Activated T-helper 2 cell treated with anti-CD3 and anti-CD28 coated beads, Interferon-gamma antibody, Interleukin-2, Interleukin-4, amounts not matched to agents 10 μg/mL and 5 μg/mL and 100 μg/mL, durations not matched to agents 14 hours and 24 hours and 36 hours (primary cell): ENCODE measurements at regions not wholly inside any gene's neighbourhood (a gene's known extent, or its start where the extent isn't known, plus 50 kb on each side); places are given as distances from the start of the nearest gene placed in this dataset.

ENCODE experiments used
- DNase-seq: peaks from one replicate; pipeline ENCODE4 v3.0.0; 2021; ENCODE audit warnings: low spot score
- H3K27ac Mint-ChIP-seq: one replicate; pipeline ENCODE4 v1.8.0; 2021; ENCODE audit warnings: mixed read lengths
- H3K27me3 Mint-ChIP-seq: one replicate; pipeline ENCODE4 v1.8.0; 2021; ENCODE audit warnings: low read depth, mixed read lengths
- H3K36me3 Mint-ChIP-seq: one replicate; pipeline ENCODE4 v1.8.0; 2021; ENCODE audit warnings: low read depth, mixed read lengths
- H3K4me1 Mint-ChIP-seq: one replicate; pipeline ENCODE4 v1.8.0; 2021; ENCODE audit warnings: low read depth, mixed read lengths
- H3K4me3 Mint-ChIP-seq: one replicate; pipeline ENCODE4 v1.8.0; 2021; ENCODE audit warnings: low read depth, mild to moderate bottlenecking, moderate library complexity, mixed read lengths
- H3K9me3 Mint-ChIP-seq: one replicate; pipeline ENCODE4 v1.8.0; 2021; ENCODE audit warnings: mixed read lengths
- intact Hi-C: fragments of 100-400 bp; cut with micrococcal nuclease; formaldehyde crosslinking; loops from one replicate; pipeline ENCODE4 v1.15.1; 2023

- Mint-ChIP-seq H3K27ac (no peak overlapping the region), H3K27me3 (no peaks in the 10 kb centered on the region), H3K36me3 (no peaks in the 10 kb centered on the region), H3K9me3 (peaks cover 38% of the 10 kb centered on the region), H3K4me1 (no peaks in the 10 kb centered on the region), H3K4me3 (no peak overlapping the region)
- intact Hi-C loops: no loop called here
- DNase-seq: no peak
These were observed 863.2 kb upstream of the CHAC2 start for GRCh38 chr2:52904355-52904891.

GRCh38 chr2:52897511-52898044 lies 870.0 kb upstream of the CHAC2 start:
- H3K27me3 Mint-ChIP-seq: no peaks in the 10 kb centered on the region
- no peak overlapping the region for H3K27ac Mint-ChIP-seq
- no peak for DNase-seq
- peaks cover 40% of the 10 kb centered on the region for H3K9me3 Mint-ChIP-seq
- intact Hi-C loops: no loop called here
- H3K36me3 Mint-ChIP-seq: no peaks in the 10 kb centered on the region
- H3K4me3 Mint-ChIP-seq: no peak overlapping the region
- H3K4me1 Mint-ChIP-seq: no peaks in the 10 kb centered on the region

- Mint-ChIP-seq H3K4me3 (no peak overlapping the region), H3K4me1 (no peaks in the 10 kb centered on the region), H3K9me3 (peaks cover 40% of the 10 kb centered on the region), H3K36me3 (no peaks in the 10 kb centered on the region), H3K27me3 (no peaks in the 10 kb centered on the region), H3K27ac (no peak overlapping the region)
- intact Hi-C loops: no loop called here
- DNase-seq: no peak
These were observed 871.8 kb upstream of the CHAC2 start for GRCh38 chr2:52895726-52896340.

- no peaks in the 10 kb centered on the region for H3K27me3 Mint-ChIP-seq
- no peaks in the 10 kb centered on the region for H3K4me1 Mint-ChIP-seq
- DNase-seq: no peak
- no peak overlapping the region for H3K27ac Mint-ChIP-seq
- no peak overlapping the region for H3K4me3 Mint-ChIP-seq
- intact Hi-C loops: no loop called here
- H3K9me3 Mint-ChIP-seq: peaks cover 10% of the 10 kb centered on the region
- no peaks in the 10 kb centered on the region for H3K36me3 Mint-ChIP-seq
These were observed 881.0 kb upstream of the CHAC2 start for GRCh38 chr2:52886556-52886955.

- H3K9me3 Mint-ChIP-seq: peaks cover 5% of the 10 kb centered on the region
- H3K27ac Mint-ChIP-seq: no peak overlapping the region
- no peaks in the 10 kb centered on the region for H3K36me3 Mint-ChIP-seq
- H3K27me3 Mint-ChIP-seq: no peaks in the 10 kb centered on the region
- DNase-seq: no peak
- H3K4me3 Mint-ChIP-seq: no peak overlapping the region
- no peaks in the 10 kb centered on the region for H3K4me1 Mint-ChIP-seq
- intact Hi-C loops: no loop called here
These were observed 882.7 kb upstream of the CHAC2 start for GRCh38 chr2:52884761-52885352.

- Mint-ChIP-seq H3K4me3 (no peak overlapping the region), H3K4me1 (no peaks in the 10 kb centered on the region), H3K27me3 (no peaks in the 10 kb centered on the region), H3K9me3 (peaks cover 5% of the 10 kb centered on the region), H3K27ac (no peak overlapping the region), H3K36me3 (no peaks in the 10 kb centered on the region)
- intact Hi-C loops: no loop called here
- DNase-seq: no peak
These were observed 884.6 kb upstream of the CHAC2 start for GRCh38 chr2:52882974-52883373.

GRCh38 chr2:52881606-52882005 lies 886.0 kb upstream of the CHAC2 start:
- H3K27ac Mint-ChIP-seq: no peak overlapping the region
- H3K4me1 Mint-ChIP-seq: no peaks in the 10 kb centered on the region
- no peaks in the 10 kb centered on the region for H3K9me3 Mint-ChIP-seq
- H3K27me3 Mint-ChIP-seq: no peaks in the 10 kb centered on the region
- no peaks in the 10 kb centered on the region for H3K36me3 Mint-ChIP-seq
- H3K4me3 Mint-ChIP-seq: no peak overlapping the region
- no peak for DNase-seq
- intact Hi-C loops: no loop called here

- Mint-ChIP-seq H3K27me3 (no peaks in the 10 kb centered on the region), H3K4me3 (no peak overlapping the region), H3K4me1 (no peaks in the 10 kb centered on the region), H3K27ac (no peak overlapping the region), H3K36me3 (no peaks in the 10 kb centered on the region), H3K9me3 (no peaks in the 10 kb centered on the region)
- DNase-seq: no peak
- intact Hi-C loops: no loop called here
These were observed 886.7 kb upstream of the CHAC2 start for GRCh38 chr2:52880872-52881271.

GRCh38 chr2:52879561-52879960 lies 888.0 kb upstream of the CHAC2 start:
- intact Hi-C loops: no loop called here
- H3K9me3 Mint-ChIP-seq: no peaks in the 10 kb centered on the region
- H3K27me3 Mint-ChIP-seq: no peaks in the 10 kb centered on the region
- no peaks in the 10 kb centered on the region for H3K36me3 Mint-ChIP-seq
- no peak overlapping the region for H3K27ac Mint-ChIP-seq
- no peak for DNase-seq
- no peaks in the 10 kb centered on the region for H3K4me1 Mint-ChIP-seq
- H3K4me3 Mint-ChIP-seq: no peak overlapping the region

GRCh38 chr2:52877703-52878102 lies 889.9 kb upstream of the CHAC2 start:
- H3K36me3 Mint-ChIP-seq: no peaks in the 10 kb centered on the region
- H3K4me3 Mint-ChIP-seq: no peak overlapping the region
- H3K27me3 Mint-ChIP-seq: no peaks in the 10 kb centered on the region
- H3K9me3 Mint-ChIP-seq: no peaks in the 10 kb centered on the region
- intact Hi-C loops: no loop called here
- DNase-seq: no peak
- H3K4me1 Mint-ChIP-seq: no peaks in the 10 kb centered on the region
- no peak overlapping the region for H3K27ac Mint-ChIP-seq

GRCh38 chr2:52874466-52875106 lies 893.0 kb upstream of the CHAC2 start:
- Mint-ChIP-seq H3K36me3 (no peaks in the 10 kb centered on the region), H3K9me3 (no peaks in the 10 kb centered on the region), H3K27ac (no peak overlapping the region), H3K4me1 (no peaks in the 10 kb centered on the region), H3K27me3 (no peaks in the 10 kb centered on the region), H3K4me3 (no peak overlapping the region)
- DNase-seq: no peak
- intact Hi-C loops: no loop called here

GRCh38 chr2:52862801-52863200 lies 904.8 kb upstream of the CHAC2 start:
- H3K36me3 Mint-ChIP-seq: no peaks in the 10 kb centered on the region
- no peaks in the 10 kb centered on the region for H3K4me1 Mint-ChIP-seq
- H3K9me3 Mint-ChIP-seq: peaks cover 5% of the 10 kb centered on the region
- no peak for DNase-seq
- H3K27ac Mint-ChIP-seq: no peak overlapping the region
- intact Hi-C loops: no loop called here
- no peaks in the 10 kb centered on the region for H3K27me3 Mint-ChIP-seq
- no peak overlapping the region for H3K4me3 Mint-ChIP-seq

- intact Hi-C loops: no loop called here
- no peak overlapping the region for H3K27ac Mint-ChIP-seq
- no peak for DNase-seq
- peaks cover 5% of the 10 kb centered on the region for H3K9me3 Mint-ChIP-seq
- H3K36me3 Mint-ChIP-seq: no peaks in the 10 kb centered on the region
- no peak overlapping the region for H3K4me3 Mint-ChIP-seq
- no peaks in the 10 kb centered on the region for H3K27me3 Mint-ChIP-seq
- no peaks in the 10 kb centered on the region for H3K4me1 Mint-ChIP-seq
These were observed 906.0 kb upstream of the CHAC2 start for GRCh38 chr2:52861596-52861995.
